Esophagus muscularis mucosa (tissue), 4 donors: ENCODE measurements at regions not wholly inside any gene's neighbourhood (a gene's known extent, or its start where the extent isn't known, plus 50 kb on each side); places are given as distances from the start of the nearest gene placed in this dataset.

Experiments
- EP300 ChIP-seq: sonication (generic); formaldehyde crosslinking; IDR thresholded peaks from one replicate; pipeline ENCODE4 v1.6.1; 2017; ENCODE audit warnings: antibody characterized with exemption
- POLR2A ChIP-seq: fragments of 450-650 bp; IDR thresholded peaks from one replicate; pipeline ENCODE4 v1.6.1; 2017; ENCODE audit warnings: antibody characterized with exemption, moderate library complexity, mild to moderate bottlenecking, low read depth
- POLR2AphosphoS5 ChIP-seq, 2 donors: sonication (generic); formaldehyde crosslinking; IDR thresholded peaks; one replicate each; pipeline ENCODE4 v1.6.1; 2017; ENCODE audit warnings: antibody characterized with exemption in 2 of 2
- TF ChIP-seq, protein P1 (sequence below), 3 experiments: fragments of 200-600 bp in 2 of 3; fragments of 450-650 bp in 1 of 3; sonication (generic) in 2 of 3; IDR thresholded peaks; one replicate each; pipeline ENCODE4 v1.5.1; 2017 to 2019; ENCODE audit warnings: antibody characterized with exemption in 3 of 3, mild to moderate bottlenecking in 2 of 3, moderate library complexity in 1 of 3

DNA sequence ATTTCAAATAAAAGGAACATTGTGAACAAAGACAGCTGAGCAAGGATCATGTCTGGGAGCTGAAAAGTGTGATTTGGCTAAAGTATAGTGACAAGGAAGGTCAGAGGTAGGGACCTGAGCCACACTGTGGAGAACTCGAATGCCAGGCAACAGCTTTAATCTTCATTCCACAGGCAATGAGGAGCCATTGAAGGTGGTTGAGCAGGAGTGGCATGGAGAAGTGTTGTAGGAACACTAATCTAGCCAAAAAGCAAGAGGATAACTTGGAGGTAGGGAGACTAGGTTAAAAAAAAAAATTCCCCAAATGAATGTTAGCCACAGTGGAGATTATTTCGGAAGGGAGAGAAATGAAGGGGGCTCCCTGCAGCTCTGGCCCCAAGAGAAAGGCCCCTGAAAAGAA is 286.9 kb downstream of the BCOR start:
- TF ChIP-seq, protein P1, sequence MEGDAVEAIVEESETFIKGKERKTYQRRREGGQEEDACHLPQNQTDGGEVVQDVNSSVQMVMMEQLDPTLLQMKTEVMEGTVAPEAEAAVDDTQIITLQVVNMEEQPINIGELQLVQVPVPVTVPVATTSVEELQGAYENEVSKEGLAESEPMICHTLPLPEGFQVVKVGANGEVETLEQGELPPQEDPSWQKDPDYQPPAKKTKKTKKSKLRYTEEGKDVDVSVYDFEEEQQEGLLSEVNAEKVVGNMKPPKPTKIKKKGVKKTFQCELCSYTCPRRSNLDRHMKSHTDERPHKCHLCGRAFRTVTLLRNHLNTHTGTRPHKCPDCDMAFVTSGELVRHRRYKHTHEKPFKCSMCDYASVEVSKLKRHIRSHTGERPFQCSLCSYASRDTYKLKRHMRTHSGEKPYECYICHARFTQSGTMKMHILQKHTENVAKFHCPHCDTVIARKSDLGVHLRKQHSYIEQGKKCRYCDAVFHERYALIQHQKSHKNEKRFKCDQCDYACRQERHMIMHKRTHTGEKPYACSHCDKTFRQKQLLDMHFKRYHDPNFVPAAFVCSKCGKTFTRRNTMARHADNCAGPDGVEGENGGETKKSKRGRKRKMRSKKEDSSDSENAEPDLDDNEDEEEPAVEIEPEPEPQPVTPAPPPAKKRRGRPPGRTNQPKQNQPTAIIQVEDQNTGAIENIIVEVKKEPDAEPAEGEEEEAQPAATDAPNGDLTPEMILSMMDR (IDR thresholded peaks at IDR 0.05): no peak
- TF ChIP-seq POLR2AphosphoS5 (IDR thresholded peaks at IDR 0.05): no peak
- TF ChIP-seq POLR2A: no peak
- TF ChIP-seq EP300: no peak
